SK-N-MC (cell line): ENCODE measurements at regions not wholly inside any gene's neighbourhood (a gene's known extent, or its start where the extent isn't known, plus 50 kb on each side); places are given as distances from the start of the nearest gene placed in this dataset.

Source experiments
- EZH2 ChIP-seq: fragments of 200-600 bp; sonication (generic); IDR thresholded peaks from one replicate; pipeline ENCODE4 v1.6.1; 2017; ENCODE audit warnings: antibody characterized with exemption
- POLR2AphosphoS5 ChIP-seq: IDR thresholded peaks from 2 replicates; pipeline ENCODE4 v1.6.1; 2012; ENCODE audit warnings: mild to moderate bottlenecking, low read depth, low read length, borderline replicate concordance

DNA sequence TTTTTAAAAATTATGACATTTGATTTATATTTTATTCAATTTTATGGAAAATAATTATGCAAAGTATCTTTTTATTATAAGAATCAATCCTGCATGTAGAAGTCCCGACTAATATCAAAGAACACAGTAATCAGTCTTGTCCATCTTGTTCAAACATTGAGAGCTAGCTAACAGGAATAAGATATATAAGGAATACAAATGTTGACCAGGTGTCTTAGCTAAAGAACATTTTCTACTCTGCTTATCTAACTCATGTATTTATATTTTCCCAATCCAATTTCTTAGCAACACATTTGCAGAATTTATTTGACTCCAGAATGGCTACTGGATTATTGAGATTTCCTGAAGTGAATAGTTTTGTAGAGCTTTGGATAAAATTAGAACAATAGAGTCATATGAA lies 61.5 kb upstream of the NR3C2 start:
- TF ChIP-seq POLR2AphosphoS5 (no peak), EZH2 (no peak)
